ENCODE measurements at regions not wholly inside any gene's neighbourhood (a gene's known extent, or its start where the extent isn't known, plus 50 kb on each side); places are given as distances from the start of the nearest gene placed in this dataset.

GRCh38 chr15:96878129-96878528 is 547.6 kb downstream of the NR2F2 start:
- Histone ChIP-seq H2AFZ (ENCODE audit: low read length) (no peak overlapping the region), H3K4me2 (ENCODE audit: insufficient read depth, low read length, poor library complexity, severe bottlenecking) (no peak overlapping the region), H3K9me3 (replicated peaks in 1 of 2; ENCODE audit: control insufficient read depth in 2 of 2, insufficient read depth in 1 of 2, low read depth in 1 of 2, low read length in 2 of 2) (no peaks in the 10 kb centered on the region), H3K4me1 (ENCODE audit: control insufficient read depth in 2 of 2, insufficient read depth in 1 of 2, low read depth in 1 of 2, low read length in 2 of 2) (peaks cover 0 to 2% of the 10 kb centered on the region in 2 donors), H3K4ac (ENCODE audit: low read length) (no peak overlapping the region), H2BK5ac (ENCODE audit: low read length) (no peak overlapping the region), H4K91ac (ENCODE audit: low read depth, low read length, poor library complexity) (no peak overlapping the region), H3K36me3 (replicated peaks in 1 of 2; ENCODE audit: control insufficient read depth in 2 of 2, insufficient read depth in 2 of 2, low read length in 2 of 2) (no peaks in the 10 kb centered on the region), H3K27me3 (ENCODE audit: control insufficient read depth in 3 of 3, insufficient read depth in 3 of 3, low read depth in 1 of 3, low read length in 3 of 3) (no peaks in the 10 kb centered on the region), H3K9ac (ENCODE audit: low read depth, low read length, poor library complexity) (no peak overlapping the region), H3K4me3 (ENCODE audit: low read length in 2 of 2) (no peak overlapping the region), H3K18ac (ENCODE audit: low read length) (no peak overlapping the region), H4K8ac (ENCODE audit: low read depth, low read length) (no peak overlapping the region), H2BK15ac (ENCODE audit: low read length) (no peak overlapping the region), H2BK120ac (ENCODE audit: low read depth, low read length) (no peak overlapping the region), H2BK12ac (ENCODE audit: low read length) (no peak overlapping the region), H3K27ac (replicated peaks; ENCODE audit: low read length) (no peak overlapping the region), H3K79me1 (ENCODE audit: low read depth, low read length) (no peaks in the 10 kb centered on the region), H3K23ac (ENCODE audit: low read depth, low read length, poor library complexity) (no peak overlapping the region), H3K14ac (ENCODE audit: low read length) (no peak overlapping the region), H2AK5ac (ENCODE audit: low read depth, low read length) (no peak overlapping the region)
- DNase-seq (ENCODE audit: low spot score) = no peak
- no CpG with 5 or more reads among the region's 2 CpGs for WGBS, 2 donors (ENCODE audit: extremely low coverage in 2 of 2, insufficient read length in 2 of 2, insufficient replicate concordance in 1 of 2)

GRCh38 chr15:96882121-96882772 is 551.7 kb downstream of the NR2F2 start:
- no peaks in the 10 kb centered on the region for H3K9me3 ChIP-seq (replicated peaks in 1 of 2; ENCODE audit: control insufficient read depth in 2 of 2, insufficient read depth in 1 of 2, low read depth in 1 of 2, low read length in 2 of 2)
- H2BK12ac ChIP-seq (ENCODE audit: low read length) = no peak overlapping the region
- H3K79me1 ChIP-seq (ENCODE audit: low read depth, low read length) = no peaks in the 10 kb centered on the region
- peaks cover 0 to 2% of the 10 kb centered on the region in 2 donors for H3K4me1 ChIP-seq (ENCODE audit: control insufficient read depth in 2 of 2, insufficient read depth in 1 of 2, low read depth in 1 of 2, low read length in 2 of 2)
- H4K8ac ChIP-seq (ENCODE audit: low read depth, low read length) = no peak overlapping the region
- H2AFZ ChIP-seq (ENCODE audit: low read length) = no peak overlapping the region
- H2BK5ac ChIP-seq (ENCODE audit: low read length) = no peak overlapping the region
- H2BK120ac ChIP-seq (ENCODE audit: low read depth, low read length) = no peak overlapping the region
- no peaks in the 10 kb centered on the region for H3K27me3 ChIP-seq (ENCODE audit: control insufficient read depth in 3 of 3, insufficient read depth in 3 of 3, low read depth in 1 of 3, low read length in 3 of 3)
- no peak overlapping the region for H2AK5ac ChIP-seq (ENCODE audit: low read depth, low read length)
- H3K4ac ChIP-seq (ENCODE audit: low read length) = no peak overlapping the region
- H4K91ac ChIP-seq (ENCODE audit: low read depth, low read length, poor library complexity) = no peak overlapping the region
- H3K27ac ChIP-seq (replicated peaks; ENCODE audit: low read length) = no peak overlapping the region
- no peak overlapping the region for H3K18ac ChIP-seq (ENCODE audit: low read length)
- H3K4me3 ChIP-seq (ENCODE audit: low read length in 2 of 2) = no peak overlapping the region
- H3K9ac ChIP-seq (ENCODE audit: low read depth, low read length, poor library complexity) = no peak overlapping the region
- no peak overlapping the region for H3K14ac ChIP-seq (ENCODE audit: low read length)
- H3K4me2 ChIP-seq (ENCODE audit: insufficient read depth, low read length, poor library complexity, severe bottlenecking) = no peak overlapping the region
- H3K23ac ChIP-seq (ENCODE audit: low read depth, low read length, poor library complexity) = no peak overlapping the region
- no peaks in the 10 kb centered on the region for H3K36me3 ChIP-seq (replicated peaks in 1 of 2; ENCODE audit: control insufficient read depth in 2 of 2, insufficient read depth in 2 of 2, low read length in 2 of 2)
- DNase-seq (ENCODE audit: low spot score) = no peak
- no CpG with 5 or more reads among the region's 4 CpGs for WGBS, 2 donors (ENCODE audit: extremely low coverage in 2 of 2, insufficient read length in 2 of 2, insufficient replicate concordance in 1 of 2)
- no peak overlapping the region for H2BK15ac ChIP-seq (ENCODE audit: low read length)

GRCh38 chr15:96887730-96888129 is 557.2 kb downstream of the NR2F2 start:
- peaks cover 2 to 10% of the 10 kb centered on the region in 2 donors for H3K4me1 ChIP-seq (ENCODE audit: control insufficient read depth in 2 of 2, insufficient read depth in 1 of 2, low read depth in 1 of 2, low read length in 2 of 2)
- H2BK12ac ChIP-seq (ENCODE audit: low read length) = no peak overlapping the region
- no peaks in the 10 kb centered on the region for H3K27me3 ChIP-seq (ENCODE audit: control insufficient read depth in 3 of 3, insufficient read depth in 3 of 3, low read depth in 1 of 3, low read length in 3 of 3)
- no peak overlapping the region for H3K27ac ChIP-seq (replicated peaks; ENCODE audit: low read length)
- no peak overlapping the region for H2AK5ac ChIP-seq (ENCODE audit: low read depth, low read length)
- H4K91ac ChIP-seq (ENCODE audit: low read depth, low read length, poor library complexity) = no peak overlapping the region
- H2BK15ac ChIP-seq (ENCODE audit: low read length) = no peak overlapping the region
- H3K14ac ChIP-seq (ENCODE audit: low read length) = no peak overlapping the region
- no peak overlapping the region for H4K8ac ChIP-seq (ENCODE audit: low read depth, low read length)
- H2AFZ ChIP-seq (ENCODE audit: low read length) = no peak overlapping the region
- no peak overlapping the region for H3K18ac ChIP-seq (ENCODE audit: low read length)
- H2BK5ac ChIP-seq (ENCODE audit: low read length) = no peak overlapping the region
- no peak overlapping the region for H3K4me2 ChIP-seq (ENCODE audit: insufficient read depth, low read length, poor library complexity, severe bottlenecking)
- no peak overlapping the region for H3K4me3 ChIP-seq (ENCODE audit: low read length in 2 of 2)
- no peaks in the 10 kb centered on the region for H3K36me3 ChIP-seq (replicated peaks in 1 of 2; ENCODE audit: control insufficient read depth in 2 of 2, insufficient read depth in 2 of 2, low read length in 2 of 2)
- no peak for DNase-seq (ENCODE audit: low spot score)
- H3K4ac ChIP-seq (ENCODE audit: low read length) = no peak overlapping the region
- no peak overlapping the region for H2BK120ac ChIP-seq (ENCODE audit: low read depth, low read length)
- no CpG with 5 or more reads among the region's 1 CpG for WGBS, 2 donors (ENCODE audit: extremely low coverage in 2 of 2, insufficient read length in 2 of 2, insufficient replicate concordance in 1 of 2)
- H3K9me3 ChIP-seq (replicated peaks in 1 of 2; ENCODE audit: control insufficient read depth in 2 of 2, insufficient read depth in 1 of 2, low read depth in 1 of 2, low read length in 2 of 2) = no peaks in the 10 kb centered on the region
- no peaks in the 10 kb centered on the region for H3K79me1 ChIP-seq (ENCODE audit: low read depth, low read length)
- H3K23ac ChIP-seq (ENCODE audit: low read depth, low read length, poor library complexity) = no peak overlapping the region
- H3K9ac ChIP-seq (ENCODE audit: low read depth, low read length, poor library complexity) = no peak overlapping the region

- H3K23ac ChIP-seq (ENCODE audit: low read depth, low read length, poor library complexity) = no peak overlapping the region
- peaks cover 3 to 10% of the 10 kb centered on the region in 2 donors for H3K4me1 ChIP-seq (ENCODE audit: control insufficient read depth in 2 of 2, insufficient read depth in 1 of 2, low read depth in 1 of 2, low read length in 2 of 2)
- no peak overlapping the region for H3K18ac ChIP-seq (ENCODE audit: low read length)
- H3K14ac ChIP-seq (ENCODE audit: low read length) = no peak overlapping the region
- no peak overlapping the region for H2BK12ac ChIP-seq (ENCODE audit: low read length)
- no peak for DNase-seq (ENCODE audit: low spot score)
- H3K79me1 ChIP-seq (ENCODE audit: low read depth, low read length) = no peaks in the 10 kb centered on the region
- no peak overlapping the region for H3K4ac ChIP-seq (ENCODE audit: low read length)
- no peak overlapping the region for H4K8ac ChIP-seq (ENCODE audit: low read depth, low read length)
- H3K36me3 ChIP-seq (replicated peaks in 1 of 2; ENCODE audit: control insufficient read depth in 2 of 2, insufficient read depth in 2 of 2, low read length in 2 of 2) = no peaks in the 10 kb centered on the region
- no peak overlapping the region for H2AK5ac ChIP-seq (ENCODE audit: low read depth, low read length)
- no peak overlapping the region for H2AFZ ChIP-seq (ENCODE audit: low read length)
- H2BK5ac ChIP-seq (ENCODE audit: low read length) = no peak overlapping the region
- no peaks in the 10 kb centered on the region for H3K27me3 ChIP-seq (ENCODE audit: control insufficient read depth in 3 of 3, insufficient read depth in 3 of 3, low read depth in 1 of 3, low read length in 3 of 3)
- no peaks in the 10 kb centered on the region for H3K9me3 ChIP-seq (replicated peaks in 1 of 2; ENCODE audit: control insufficient read depth in 2 of 2, insufficient read depth in 1 of 2, low read depth in 1 of 2, low read length in 2 of 2)
- H3K4me2 ChIP-seq (ENCODE audit: insufficient read depth, low read length, poor library complexity, severe bottlenecking) = no peak overlapping the region
- H2BK120ac ChIP-seq (ENCODE audit: low read depth, low read length) = no peak overlapping the region
- no peak overlapping the region for H3K9ac ChIP-seq (ENCODE audit: low read depth, low read length, poor library complexity)
- H3K27ac ChIP-seq (replicated peaks; ENCODE audit: low read length) = no peak overlapping the region
- no peak overlapping the region for H4K91ac ChIP-seq (ENCODE audit: low read depth, low read length, poor library complexity)
- WGBS, 2 donors (ENCODE audit: extremely low coverage in 2 of 2, insufficient read length in 2 of 2, insufficient replicate concordance in 1 of 2) = no CpG with 5 or more reads among the region's 1 CpG
- no peak overlapping the region for H2BK15ac ChIP-seq (ENCODE audit: low read length)
- H3K4me3 ChIP-seq (ENCODE audit: low read length in 2 of 2) = no peak overlapping the region
Measured at GRCh38 chr15:96888764-96889163, 558.3 kb downstream of the NR2F2 start.
